22Rv1 (cell line): ENCODE measurements at regions not wholly inside any gene's neighbourhood (a gene's known extent, or its start where the extent isn't known, plus 50 kb on each side); places are given as distances from the start of the nearest gene placed in this dataset.

Experiments used
- ZFX ChIP-seq: fragments of 450-650 bp; IDR thresholded peaks from 2 replicates; pipeline ENCODE4 v1.6.1; 2017; ENCODE audit warnings: antibody characterized with exemption, borderline replicate concordance
- TF ChIP-seq, protein P1 (sequence below): fragments of 450-650 bp; IDR thresholded peaks from 2 replicates; pipeline ENCODE4 v1.5.1; 2017; ENCODE audit warnings: mild to moderate bottlenecking

DNA sequence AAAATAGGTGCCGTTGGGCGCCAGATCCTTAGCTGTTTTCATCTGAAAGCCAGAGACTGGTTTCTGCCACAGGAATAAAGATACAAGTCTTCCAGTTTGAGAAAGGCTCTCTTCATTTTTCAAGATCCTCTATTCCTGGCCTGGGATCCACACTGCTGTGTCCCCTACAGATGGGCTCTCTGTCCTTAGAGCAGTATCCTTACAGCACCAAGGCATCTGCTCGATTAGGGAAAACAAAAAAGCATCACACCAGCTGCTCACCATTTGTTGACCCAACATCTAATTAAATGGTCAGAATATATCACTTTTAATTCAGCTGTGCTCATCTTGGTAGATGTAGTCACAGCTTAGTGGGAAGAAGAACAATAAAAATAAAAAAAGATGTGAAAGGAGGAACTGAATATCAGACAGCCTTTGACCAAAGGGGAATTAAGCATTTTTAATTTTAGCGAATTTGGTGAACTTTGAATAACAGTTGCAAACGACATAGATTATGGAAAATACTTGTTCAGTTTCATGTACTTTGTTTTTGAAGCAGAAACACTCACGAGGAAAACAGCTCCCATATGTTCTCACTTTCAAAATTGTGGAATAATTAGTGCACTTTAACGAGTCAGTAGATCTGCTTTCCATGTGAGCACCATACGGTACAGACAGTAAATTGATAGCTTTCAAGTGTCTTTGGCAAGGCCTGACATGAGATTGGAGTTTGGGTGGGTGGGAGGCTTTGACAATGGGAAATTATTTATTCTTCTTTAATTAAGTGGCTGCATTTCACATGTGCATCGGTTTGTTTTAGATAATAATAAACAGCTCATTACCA is 148.4 kb upstream of the CLNK start:
- TF ChIP-seq, protein P1, sequence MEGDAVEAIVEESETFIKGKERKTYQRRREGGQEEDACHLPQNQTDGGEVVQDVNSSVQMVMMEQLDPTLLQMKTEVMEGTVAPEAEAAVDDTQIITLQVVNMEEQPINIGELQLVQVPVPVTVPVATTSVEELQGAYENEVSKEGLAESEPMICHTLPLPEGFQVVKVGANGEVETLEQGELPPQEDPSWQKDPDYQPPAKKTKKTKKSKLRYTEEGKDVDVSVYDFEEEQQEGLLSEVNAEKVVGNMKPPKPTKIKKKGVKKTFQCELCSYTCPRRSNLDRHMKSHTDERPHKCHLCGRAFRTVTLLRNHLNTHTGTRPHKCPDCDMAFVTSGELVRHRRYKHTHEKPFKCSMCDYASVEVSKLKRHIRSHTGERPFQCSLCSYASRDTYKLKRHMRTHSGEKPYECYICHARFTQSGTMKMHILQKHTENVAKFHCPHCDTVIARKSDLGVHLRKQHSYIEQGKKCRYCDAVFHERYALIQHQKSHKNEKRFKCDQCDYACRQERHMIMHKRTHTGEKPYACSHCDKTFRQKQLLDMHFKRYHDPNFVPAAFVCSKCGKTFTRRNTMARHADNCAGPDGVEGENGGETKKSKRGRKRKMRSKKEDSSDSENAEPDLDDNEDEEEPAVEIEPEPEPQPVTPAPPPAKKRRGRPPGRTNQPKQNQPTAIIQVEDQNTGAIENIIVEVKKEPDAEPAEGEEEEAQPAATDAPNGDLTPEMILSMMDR = no peak
- no peak for TF ChIP-seq ZFX
